PC-9 (cell line): ENCODE measurements at regions not wholly inside any gene's neighbourhood (a gene's known extent, or its start where the extent isn't known, plus 50 kb on each side); places are given as distances from the start of the nearest gene placed in this dataset.
A peak's percentile ranks its signal among the peaks of the same experiment; 100 is the strongest.

Experiments
- BruUV-seq: library from RNA; stranded (reverse); fragments of 400-500 nt; replicated peaks from 2 replicates; lab custom pipeline; 2021; lab: Mats Ljungman, UMichigan
- CTCF ChIA-PET: fragments of 300-600 bp; sonication (Branson Sonifier 250); formaldehyde crosslinking; loops from one replicate; lab custom pipeline; 2022; ENCODE audit warnings: antibody characterized with exemption; lab: Charles Lee
- POLR2A ChIA-PET: fragments of 300-600 bp; sonication (Branson Sonifier 250); formaldehyde crosslinking; loops from one replicate; lab custom pipeline; 2022; ENCODE audit warnings: antibody characterized with exemption; ENCODE audit not compliant: unreplicated experiment; lab: Charles Lee
- DNase-seq, 2 experiments: peaks; one replicate each; pipeline versions ENCODE4 v3.0.0 to v3.0.0-alpha.2; 2015 to 2022; ENCODE audit warnings: mixed read lengths in 1 of 2
- H2AFZ ChIP-seq: fragments of 200-600 bp; sonication (generic); 2 replicates; pipeline ENCODE4 v1.8.1; 2017; ENCODE audit warnings: antibody characterized with exemption
- H3F3A ChIP-seq: fragments of 200-600 bp; sonication (generic); 2 replicates; pipeline ENCODE4 v1.8.1; 2017; ENCODE audit warnings: antibody characterized with exemption, mild to moderate bottlenecking, low read depth; ENCODE audit not compliant: insufficient read depth
- H3K27ac ChIP-seq: fragments of 200-600 bp; sonication (generic); 2 replicates; pipeline ENCODE4 v1.6.1; 2016; ENCODE audit warnings: mixed run types
- H3K27me3 ChIP-seq: fragments of 200-600 bp; sonication (generic); 2 replicates; pipeline ENCODE4 v1.6.1; 2016; ENCODE audit warnings: low read depth, mixed run types; ENCODE audit not compliant: insufficient read depth
- H3K36me3 ChIP-seq: fragments of 200-600 bp; sonication (generic); 2 replicates; pipeline ENCODE4 v1.6.1; 2016; ENCODE audit warnings: low read depth, mixed run types
- H3K4me1 ChIP-seq: fragments of 200-600 bp; sonication (generic); replicated peaks from 2 replicates; pipeline ENCODE4 v1.6.1; 2016; ENCODE audit warnings: mixed run types; ENCODE audit not compliant: insufficient read depth
- H3K4me2 ChIP-seq: fragments of 200-600 bp; sonication (generic); 2 replicates; pipeline ENCODE4 v1.6.1; 2017; ENCODE audit warnings: mixed run types
- H3K4me3 ChIP-seq: fragments of 200-600 bp; sonication (generic); 2 replicates; pipeline ENCODE4 v1.6.1; 2016; ENCODE audit warnings: mixed run types
- H3K79me2 ChIP-seq: fragments of 200-600 bp; sonication (generic); 2 replicates; pipeline ENCODE4 v1.6.1; 2017; ENCODE audit warnings: low read depth, mixed run types
- H3K9me2 ChIP-seq: fragments of 200-600 bp; sonication (generic); 2 replicates; pipeline ENCODE4 v1.8.1; 2017; ENCODE audit warnings: mild to moderate bottlenecking; ENCODE audit not compliant: insufficient read depth
- H3K9me3 ChIP-seq: fragments of 200-600 bp; sonication (generic); 2 replicates; pipeline ENCODE4 v1.8.1; 2016; ENCODE audit warnings: low read depth; ENCODE audit not compliant: insufficient read depth
- H4K20me1 ChIP-seq: fragments of 200-600 bp; sonication (generic); 2 replicates; pipeline ENCODE4 v1.8.1; 2017; ENCODE audit not compliant: insufficient read depth
- EZH2 ChIP-seq: fragments of 200-600 bp; sonication (generic); IDR thresholded peaks from 2 replicates; pipeline ENCODE4 v1.8.0; 2017; ENCODE audit warnings: antibody characterized with exemption, low read depth
- intact Hi-C: fragments of 100-400 bp; cut with micrococcal nuclease; formaldehyde crosslinking; loops from one replicate; pipeline ENCODE4 v1.10.0; 2022; ENCODE audit not compliant: unreplicated experiment
- TF ChIP-seq, protein P1 (sequence below): fragments of 200-600 bp; sonication (generic); conservative IDR thresholded peaks from 2 replicates; pipeline ENCODE4 v1.6.1; 2017; ENCODE audit warnings: mixed run types, antibody characterized with exemption, mild to moderate bottlenecking, moderate library complexity

DNA sequence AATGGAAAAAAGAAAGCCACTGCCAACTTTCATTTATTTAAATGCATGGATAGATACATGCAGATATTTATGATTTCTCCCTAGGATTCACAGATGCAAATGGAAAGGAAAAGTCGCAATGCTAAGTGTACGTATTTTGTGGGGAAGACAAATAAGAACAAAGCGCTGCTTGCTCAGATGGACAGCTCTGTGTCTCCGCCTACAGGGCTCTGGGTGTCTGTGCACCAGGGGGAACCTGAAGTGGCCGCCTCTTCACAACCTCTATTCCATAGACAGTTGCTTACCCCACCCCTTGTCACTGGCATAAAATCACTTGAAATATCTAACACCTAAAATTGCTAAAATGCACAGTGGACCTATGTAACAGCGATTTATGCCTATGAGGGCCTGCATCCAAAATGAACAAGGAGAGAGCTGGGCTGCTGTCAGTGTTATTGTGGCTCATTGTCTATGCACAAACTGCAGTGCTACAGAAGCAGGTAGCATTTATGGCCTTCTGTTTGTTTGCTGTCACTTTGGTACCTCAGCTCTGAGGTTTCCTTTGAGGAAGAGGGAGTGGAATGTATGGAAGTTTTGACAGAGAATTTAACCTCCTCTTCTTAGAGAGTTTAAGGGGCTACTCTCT is 58.6 kb upstream of the PAGE1 start:
- H3F3A ChIP-seq: no peaks in the 10 kb centered on the region
- POLR2A ChIA-PET: no interaction called here
- no peaks in the 10 kb centered on the region for H4K20me1 ChIP-seq
- TF ChIP-seq, protein P1, sequence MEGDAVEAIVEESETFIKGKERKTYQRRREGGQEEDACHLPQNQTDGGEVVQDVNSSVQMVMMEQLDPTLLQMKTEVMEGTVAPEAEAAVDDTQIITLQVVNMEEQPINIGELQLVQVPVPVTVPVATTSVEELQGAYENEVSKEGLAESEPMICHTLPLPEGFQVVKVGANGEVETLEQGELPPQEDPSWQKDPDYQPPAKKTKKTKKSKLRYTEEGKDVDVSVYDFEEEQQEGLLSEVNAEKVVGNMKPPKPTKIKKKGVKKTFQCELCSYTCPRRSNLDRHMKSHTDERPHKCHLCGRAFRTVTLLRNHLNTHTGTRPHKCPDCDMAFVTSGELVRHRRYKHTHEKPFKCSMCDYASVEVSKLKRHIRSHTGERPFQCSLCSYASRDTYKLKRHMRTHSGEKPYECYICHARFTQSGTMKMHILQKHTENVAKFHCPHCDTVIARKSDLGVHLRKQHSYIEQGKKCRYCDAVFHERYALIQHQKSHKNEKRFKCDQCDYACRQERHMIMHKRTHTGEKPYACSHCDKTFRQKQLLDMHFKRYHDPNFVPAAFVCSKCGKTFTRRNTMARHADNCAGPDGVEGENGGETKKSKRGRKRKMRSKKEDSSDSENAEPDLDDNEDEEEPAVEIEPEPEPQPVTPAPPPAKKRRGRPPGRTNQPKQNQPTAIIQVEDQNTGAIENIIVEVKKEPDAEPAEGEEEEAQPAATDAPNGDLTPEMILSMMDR: peak; percentile 51
- no peak for TF ChIP-seq EZH2
- H3K27me3 ChIP-seq: no peaks in the 10 kb centered on the region
- no peaks in the 10 kb centered on the region for H3K4me1 ChIP-seq
- no peaks in the 10 kb centered on the region for H3K79me2 ChIP-seq
- H3K4me3 ChIP-seq: no peak overlapping the region
- no TSS peak for BruUV-seq
- H3K4me2 ChIP-seq: no peak overlapping the region
- CTCF ChIA-PET: no interaction called here
- no peaks in the 10 kb centered on the region for H3K36me3 ChIP-seq
- no peaks in the 10 kb centered on the region for H3K9me2 ChIP-seq
- intact Hi-C loops: loop anchor here (5.0 kb wide), 1 partner anchor 462 kb away; no protein-coding TSS in a partner anchor
- H3K27ac ChIP-seq: no peak overlapping the region
- DNase-seq: peak in 1 of 2 experiments; percentile 15
- no peaks in the 10 kb centered on the region for H3K9me3 ChIP-seq
- no peak overlapping the region for H2AFZ ChIP-seq

DNA sequence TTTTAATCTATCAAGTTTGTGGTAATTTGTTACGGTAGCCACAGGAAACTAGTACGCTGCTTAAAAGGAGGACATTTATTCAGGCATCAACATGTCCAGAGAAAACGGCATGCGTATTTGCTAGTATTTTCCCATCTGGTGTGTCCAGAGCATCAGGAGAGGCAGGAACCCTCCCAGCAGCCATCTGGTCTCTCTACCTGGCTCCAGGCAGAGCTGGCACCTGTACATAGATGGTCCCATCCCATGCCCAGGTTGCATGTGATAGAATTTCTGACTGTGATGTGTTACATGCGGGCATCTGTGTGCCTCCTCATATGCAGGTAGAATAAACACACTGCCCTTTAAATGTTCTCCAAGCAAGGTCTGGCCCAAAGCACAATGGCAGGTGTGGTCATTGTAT is 57.9 kb upstream of the PAGE1 start:
- no peaks in the 10 kb centered on the region for H3K27me3 ChIP-seq
- no peak overlapping the region for H3K4me2 ChIP-seq
- intact Hi-C loops: loop anchor here (5.0 kb wide), 1 partner anchor 461 kb away; no protein-coding TSS in a partner anchor
- TF ChIP-seq EZH2: no peak
- TF ChIP-seq, protein P1: no peak
- H3K4me3 ChIP-seq: no peak overlapping the region
- H3K27ac ChIP-seq: no peak overlapping the region
- ChIA-PET CTCF (no interaction called here), POLR2A (no interaction called here)
- H2AFZ ChIP-seq: no peak overlapping the region
- H4K20me1 ChIP-seq: no peaks in the 10 kb centered on the region
- no peaks in the 10 kb centered on the region for H3K9me3 ChIP-seq
- BruUV-seq: no TSS peak
- H3K79me2 ChIP-seq: no peaks in the 10 kb centered on the region
- no peak for DNase-seq
- no peaks in the 10 kb centered on the region for H3K36me3 ChIP-seq
- H3F3A ChIP-seq: no peaks in the 10 kb centered on the region
- H3K4me1 ChIP-seq: no peaks in the 10 kb centered on the region
- H3K9me2 ChIP-seq: no peaks in the 10 kb centered on the region

DNA sequence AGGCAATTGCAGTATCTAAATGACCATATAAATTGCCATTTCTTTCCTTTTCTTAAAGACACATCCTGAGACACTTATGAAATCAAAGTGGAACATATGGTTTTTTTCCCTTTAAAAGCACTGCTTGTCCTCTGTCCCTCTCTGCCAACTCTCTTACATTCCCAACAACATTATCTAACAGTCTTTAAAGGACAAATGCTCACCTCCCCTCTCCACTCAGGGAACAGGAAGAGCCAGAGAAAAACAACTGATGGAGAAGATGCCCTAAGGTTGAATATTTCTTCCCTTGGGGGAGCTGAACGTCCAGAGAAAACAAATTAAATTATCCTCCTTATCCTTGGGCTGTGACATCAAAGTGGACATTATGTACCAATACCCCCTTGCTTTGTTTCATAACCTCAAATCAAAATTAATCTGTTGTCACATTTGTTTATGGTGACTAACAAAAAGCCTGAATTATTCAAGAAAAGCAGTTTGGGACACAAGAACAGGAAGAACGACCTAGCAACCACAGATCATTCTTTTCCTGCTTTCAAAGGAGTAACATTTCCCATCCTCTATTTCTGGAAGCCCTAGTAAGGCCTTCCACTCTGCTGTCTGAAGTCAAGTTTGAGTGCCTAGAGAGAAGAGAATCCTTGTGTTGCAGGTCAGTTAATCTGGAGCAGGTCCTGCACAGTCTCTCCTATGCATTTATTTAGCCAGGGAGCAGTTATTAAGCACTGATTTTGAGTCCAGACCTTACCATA is 52.6 kb upstream of the PAGE1 start:
- CTCF ChIA-PET: no interaction called here
- H3K27me3 ChIP-seq: no peaks in the 10 kb centered on the region
- no TSS peak for BruUV-seq

More for the DNA sequence above, 52.6 kb upstream of the PAGE1 start:
- H4K20me1 ChIP-seq: no peaks in the 10 kb centered on the region
- POLR2A ChIA-PET: no interaction called here
- no peak overlapping the region for H2AFZ ChIP-seq
- H3K36me3 ChIP-seq: no peaks in the 10 kb centered on the region
- no peak overlapping the region for H3K27ac ChIP-seq
- H3K4me2 ChIP-seq: no peak overlapping the region
- intact Hi-C loops: no loop called here
- H3F3A ChIP-seq: no peaks in the 10 kb centered on the region
- H3K9me2 ChIP-seq: no peaks in the 10 kb centered on the region
- no peaks in the 10 kb centered on the region for H3K79me2 ChIP-seq
- DNase-seq: no peak
- no peak overlapping the region for H3K4me3 ChIP-seq
- H3K9me3 ChIP-seq: no peaks in the 10 kb centered on the region
- TF ChIP-seq EZH2: no peak
- TF ChIP-seq, protein P1: no peak
- H3K4me1 ChIP-seq: no peaks in the 10 kb centered on the region
